Daoy (cell line): ENCODE measurements at regions not wholly inside any gene's neighbourhood (a gene's known extent, or its start where the extent isn't known, plus 50 kb on each side); places are given as distances from the start of the nearest gene placed in this dataset.
A peak's percentile ranks its signal among the peaks of the same experiment; 100 is the strongest.
"Not testable (repeated sequence)": the region's sequence is repeated elsewhere in the genome, so short reads cannot be mapped to it uniquely, and the experiment has no call there.

Experiments used
- DNase-seq: peaks from one replicate; pipeline ENCODE4 v3.0.0-alpha.2; 2015; ENCODE audit warnings: low read depth

- not testable (repeated sequence) for DNase-seq
Observed at GRCh38 chr7:26424319-26424718, 132.7 kb downstream of the SNX10 start.

- DNase-seq = no peak
Observed at GRCh38 chr7:26425655-26426054, 134.0 kb downstream of the SNX10 start.

GRCh38 chr7:26426096-26426495 lies 134.4 kb downstream of the SNX10 start:
- no peak for DNase-seq

- DNase-seq = no peak
Observed at GRCh38 chr7:26428571-26428970, 136.9 kb downstream of the SNX10 start.

- DNase-seq = no peak
Observed at GRCh38 chr7:26429168-26429567, 137.5 kb downstream of the SNX10 start.

- DNase-seq = no peak
Observed at GRCh38 chr7:26434974-26435373, 143.3 kb downstream of the SNX10 start.

GRCh38 chr7:26437003-26437532 lies 145.4 kb downstream of the SNX10 start:
- no peak for DNase-seq

- DNase-seq = no peak
Observed at GRCh38 chr7:26438078-26438477, 146.4 kb downstream of the SNX10 start.

GRCh38 chr7:26439521-26440232 lies 148.0 kb downstream of the SNX10 start:
- DNase-seq = no peak

GRCh38 chr7:26440233-26441001 lies 148.8 kb downstream of the SNX10 start:
- DNase-seq = no peak

GRCh38 chr7:26441002-26441521 lies 149.4 kb downstream of the SNX10 start:
- no peak for DNase-seq

- no peak for DNase-seq
Observed at GRCh38 chr7:26441611-26442277, 150.1 kb downstream of the SNX10 start.

- no peak for DNase-seq
Observed at GRCh38 chr7:26443006-26443405, 151.3 kb downstream of the SNX10 start.

- DNase-seq = no peak
Observed at GRCh38 chr7:26443751-26444150, 152.1 kb downstream of the SNX10 start.

- no peak for DNase-seq
Observed at GRCh38 chr7:26444555-26444954, 152.9 kb downstream of the SNX10 start.

GRCh38 chr7:26447116-26447515 lies 155.5 kb downstream of the SNX10 start:
- DNase-seq = no peak

GRCh38 chr7:26449175-26450165 lies 157.8 kb downstream of the SNX10 start:
- peak; percentile 93 for DNase-seq

- no peak for DNase-seq
Observed at GRCh38 chr7:26451997-26452396, 160.3 kb downstream of the SNX10 start.

GRCh38 chr7:26454180-26454579 lies 162.5 kb downstream of the SNX10 start:
- peak; percentile 84 for DNase-seq

- no peak for DNase-seq
Observed at GRCh38 chr7:26457696-26458327, 166.2 kb downstream of the SNX10 start.
